ENCODE measurements at regions not wholly inside any gene's neighbourhood (a gene's known extent, or its start where the extent isn't known, plus 50 kb on each side); places are given as distances from the start of the nearest gene placed in this dataset.

GRCh38 chr12:107564946-107565345 lies 120.7 kb upstream of the PWP1 start:
- no peak for DNase-seq

DNA sequence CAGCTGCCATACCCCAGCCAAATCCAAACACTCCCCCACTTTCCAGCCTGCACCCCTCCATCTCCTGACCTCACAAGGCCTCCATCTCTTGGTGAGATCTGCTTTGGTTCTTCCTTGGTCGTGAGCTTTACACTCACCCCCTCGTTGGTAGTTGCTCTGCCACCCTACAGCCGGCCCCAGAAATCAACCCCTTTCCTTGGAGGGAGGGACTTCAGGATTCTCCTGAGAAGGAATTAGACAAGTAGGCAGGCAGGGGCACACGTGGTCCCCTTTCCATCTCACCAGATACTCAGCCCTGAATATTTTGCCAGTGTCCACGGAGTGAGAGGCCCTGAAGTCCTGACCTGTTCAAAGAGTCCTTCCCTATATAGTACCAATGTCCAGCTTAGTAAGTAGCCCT lies 120.0 kb upstream of the PWP1 start:
- no peak for DNase-seq

DNA sequence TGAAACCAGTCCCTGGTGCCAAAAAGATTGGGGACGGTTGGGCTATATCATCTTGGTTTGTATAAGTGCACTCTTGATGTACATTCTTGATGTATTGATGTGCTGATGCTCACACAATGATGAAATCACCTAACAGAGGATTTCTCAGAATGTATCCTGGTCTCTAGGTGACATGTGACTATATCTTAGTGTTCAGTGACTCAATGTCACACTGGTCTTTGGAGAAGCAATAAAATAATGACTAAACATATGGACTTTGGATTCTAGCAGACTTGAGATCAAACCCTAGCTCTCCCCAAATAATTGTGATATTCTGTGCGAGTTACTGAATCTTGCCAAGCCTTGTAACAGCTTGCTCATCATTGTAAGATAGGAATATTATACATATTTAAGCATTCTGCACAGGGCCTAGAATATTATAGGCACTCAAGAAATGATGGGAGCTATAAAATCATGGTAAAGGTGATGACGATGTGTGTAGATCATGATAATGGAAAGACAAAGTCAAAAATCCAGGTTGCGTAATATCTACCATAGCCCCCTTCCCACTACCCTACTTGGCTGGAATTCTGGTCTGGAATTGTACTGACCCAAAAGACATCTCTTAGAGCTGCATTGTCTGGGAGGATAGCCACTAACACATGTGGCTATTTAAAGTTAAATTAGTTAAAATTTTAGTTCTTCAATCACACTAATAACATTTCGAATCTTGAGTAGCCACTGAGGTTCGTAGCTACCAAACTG lies 117.6 kb upstream of the PWP1 start:
- no peak for DNase-seq

- no peak for DNase-seq
Measured at GRCh38 chr12:107568718-107569117, 116.9 kb upstream of the PWP1 start.

- DNase-seq = no peak
Measured at GRCh38 chr12:107570721-107571120, 114.9 kb upstream of the PWP1 start.

DNA sequence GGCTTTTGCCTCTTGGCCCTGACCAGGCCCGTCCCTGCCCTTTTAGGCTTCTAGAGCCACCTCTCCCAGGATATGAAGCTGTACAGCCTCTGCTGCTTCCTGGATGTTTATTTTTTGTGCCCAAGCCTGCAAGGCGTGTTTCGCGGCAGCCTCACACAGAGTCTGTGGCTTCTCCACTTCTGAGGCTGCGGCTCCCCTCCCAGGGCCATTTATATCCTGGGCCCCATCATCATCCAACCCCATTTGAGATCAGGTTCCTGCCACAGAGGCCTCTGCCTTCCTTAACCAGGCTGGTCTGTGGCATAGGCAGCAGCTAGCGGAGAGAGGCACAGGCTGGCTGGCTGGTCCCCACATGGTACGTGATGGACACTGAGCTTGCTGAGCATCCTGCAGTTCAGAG lies 114.1 kb upstream of the PWP1 start:
- DNase-seq = no peak

DNA sequence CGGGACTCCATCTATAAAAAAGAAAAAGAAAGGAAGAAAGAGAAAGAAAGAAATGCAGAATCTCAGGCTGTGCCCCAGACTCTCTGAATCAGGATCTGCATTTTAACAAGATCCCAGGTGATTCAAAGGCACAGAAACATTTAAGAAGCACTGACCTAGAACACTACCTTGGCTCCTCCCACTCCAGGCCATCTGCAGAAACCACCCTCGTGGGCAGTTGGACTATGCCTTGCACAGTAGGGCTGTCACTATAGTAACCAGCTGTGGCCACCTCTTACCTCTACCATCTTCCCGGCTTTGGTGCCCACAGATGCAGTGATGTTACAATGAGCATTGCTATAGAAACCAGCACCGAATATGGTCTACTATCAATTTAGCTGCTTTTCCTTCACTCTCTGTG lies 110.9 kb upstream of the PWP1 start:
- DNase-seq = no peak

DNA sequence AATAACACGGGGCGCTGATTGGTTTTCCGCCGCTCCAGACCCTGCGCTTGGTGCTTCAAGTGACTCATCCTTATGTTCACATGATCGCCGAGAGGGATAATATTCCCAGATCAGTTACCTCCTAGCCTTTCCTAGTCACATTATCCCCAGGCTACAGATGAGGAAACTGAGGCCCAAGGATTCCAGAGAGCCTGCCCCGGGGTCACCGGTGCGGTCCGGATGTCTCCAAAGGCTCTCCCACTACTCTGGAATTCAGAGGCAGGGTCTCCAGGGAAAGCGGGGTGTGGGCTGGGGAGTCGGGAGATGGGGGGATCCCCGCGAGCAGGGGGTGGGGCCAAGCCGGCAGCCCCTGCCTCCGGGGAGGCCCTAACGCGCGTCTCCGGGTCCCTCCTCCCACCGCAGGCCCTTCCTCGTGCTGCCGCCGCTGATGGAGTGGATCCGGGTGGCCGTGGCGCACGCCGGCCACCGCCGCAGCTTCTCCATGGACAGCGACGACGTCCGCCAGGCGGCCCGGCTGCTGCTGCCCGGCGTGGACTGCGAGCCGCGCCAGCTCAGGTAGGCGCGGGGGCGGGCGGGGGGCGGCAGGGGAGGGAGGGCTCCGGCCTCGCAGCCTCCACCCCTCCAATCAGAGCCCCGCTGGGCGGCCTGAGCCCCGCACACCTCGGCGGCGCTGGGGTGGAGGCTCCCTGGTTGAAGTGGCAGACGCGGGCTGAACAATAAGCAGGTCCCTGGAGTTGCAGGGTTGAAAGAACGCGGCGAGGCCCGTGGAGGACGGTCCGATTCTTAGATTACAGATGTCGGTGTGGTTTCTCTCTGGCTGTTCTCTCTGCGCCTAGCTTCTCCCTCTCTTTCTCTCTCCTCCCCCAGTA lies 104.6 kb upstream of the PWP1 start:
- DNase-seq = no peak

GRCh38 chr12:107581619-107582015 lies 104.0 kb upstream of the PWP1 start:
- no peak for DNase-seq

GRCh38 chr12:107583551-107583950 lies 102.0 kb upstream of the PWP1 start:
- no peak for DNase-seq

DNA sequence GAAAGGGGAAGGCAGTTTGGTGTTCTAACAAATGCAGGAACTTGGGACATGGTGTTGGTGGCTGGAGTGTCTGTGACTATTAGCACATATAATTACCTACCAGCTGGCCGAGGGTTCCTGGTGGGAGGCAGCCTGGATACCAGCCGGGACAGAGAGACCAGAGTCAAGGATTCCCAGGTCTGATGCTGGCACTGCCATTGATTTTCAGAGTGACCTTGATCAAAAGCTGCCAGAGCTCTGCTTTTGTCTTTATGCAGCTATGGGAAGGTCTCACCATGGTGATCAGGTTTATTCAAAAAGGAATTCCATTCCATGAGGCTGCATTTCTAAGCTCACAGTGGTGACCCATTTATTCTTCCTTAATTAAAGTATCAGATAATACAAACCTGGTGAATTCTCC lies 101.0 kb upstream of the PWP1 start:
- no peak for DNase-seq

DNA sequence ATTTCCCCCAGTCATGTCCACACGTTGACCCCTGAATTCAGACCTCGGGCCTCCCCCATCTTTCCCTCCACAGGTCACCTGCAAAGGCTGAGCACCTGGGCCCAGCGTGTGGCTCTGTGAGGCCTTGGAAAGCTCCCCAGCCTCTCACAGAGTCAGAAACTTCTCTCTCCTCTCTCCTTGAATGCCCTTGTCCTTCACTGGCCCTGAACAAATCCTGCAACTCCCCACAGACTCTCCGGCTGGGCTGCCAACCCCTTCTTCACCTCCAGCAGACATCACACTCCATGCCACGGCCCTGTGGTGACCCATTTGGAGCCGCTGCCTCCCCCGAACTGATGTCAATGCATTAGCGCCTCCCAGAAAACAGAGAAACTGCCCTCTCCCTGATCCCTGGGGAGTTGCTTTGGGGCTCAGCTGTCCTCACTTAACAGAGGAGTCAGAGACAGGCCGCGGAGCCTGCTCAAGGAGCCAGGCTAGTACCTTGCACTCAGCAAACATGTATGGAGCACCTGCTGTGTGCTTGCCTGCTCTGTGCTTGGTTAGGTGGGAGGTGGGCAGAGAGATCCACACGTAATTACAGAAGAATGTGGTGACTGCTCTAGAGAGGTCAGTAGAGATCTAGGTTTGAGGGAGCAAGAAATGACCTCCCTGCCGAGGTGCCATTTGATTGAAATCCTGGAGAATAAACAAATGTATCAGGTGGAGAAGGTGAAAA lies 99.2 kb upstream of the PWP1 start:
- DNase-seq = no peak

GRCh38 chr12:107590413-107590812 lies 95.2 kb upstream of the PWP1 start:
- no peak for DNase-seq

GRCh38 chr12:107590814-107591375 lies 94.7 kb upstream of the PWP1 start:
- no peak for DNase-seq

DNA sequence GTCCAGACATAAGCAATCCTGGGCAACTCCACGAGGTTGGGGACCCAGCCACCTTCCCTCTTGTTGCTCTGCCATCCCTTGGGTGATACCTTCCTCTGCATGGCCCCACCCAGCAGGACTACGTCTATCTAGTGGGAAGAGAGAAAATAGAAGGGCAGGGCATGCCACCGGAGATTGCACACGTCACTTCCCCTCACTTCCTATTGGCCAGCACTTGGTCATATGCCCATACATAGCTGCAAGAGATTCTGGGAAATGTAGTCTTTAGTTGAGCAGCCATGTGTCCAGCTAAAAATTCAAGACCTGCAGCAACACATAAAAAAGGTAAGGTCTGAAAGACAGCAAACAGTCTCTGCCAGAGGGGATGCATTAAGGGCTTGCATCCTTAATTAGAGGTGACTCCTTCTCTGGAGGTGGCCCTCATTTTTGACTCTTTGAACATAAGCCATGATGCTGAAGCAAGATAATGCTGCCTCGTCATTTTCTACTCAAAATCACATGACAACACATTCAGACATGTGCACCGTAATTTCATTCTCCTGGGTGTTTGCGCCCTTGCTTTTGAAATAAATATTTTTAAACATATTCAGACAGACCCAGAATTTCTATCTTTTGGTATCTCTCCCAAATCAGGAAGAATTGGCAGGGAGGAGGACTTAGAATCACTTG lies 91.8 kb upstream of the PWP1 start:
- DNase-seq = peak in 1 of 2 experiments; percentile 11

DNA sequence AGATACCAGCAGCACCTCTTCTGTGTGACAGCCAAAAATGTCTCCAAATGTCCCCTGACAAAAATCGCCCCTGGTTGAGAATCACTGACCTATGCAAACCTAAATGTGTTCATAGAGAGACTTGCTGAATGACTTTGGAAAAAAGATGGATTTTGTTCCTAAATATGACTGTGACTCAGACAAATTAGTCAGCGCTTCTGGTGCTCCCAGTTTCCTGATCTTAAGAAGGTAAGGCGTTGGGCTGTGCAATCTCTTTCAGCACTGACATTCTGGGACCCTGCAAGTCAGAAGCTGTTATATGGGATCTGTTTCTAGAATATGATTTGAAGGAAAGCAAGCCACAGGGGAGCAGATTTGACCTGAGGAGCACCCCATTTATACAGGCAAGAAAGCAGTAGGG lies 90.6 kb upstream of the PWP1 start:
- no peak for DNase-seq

DNA sequence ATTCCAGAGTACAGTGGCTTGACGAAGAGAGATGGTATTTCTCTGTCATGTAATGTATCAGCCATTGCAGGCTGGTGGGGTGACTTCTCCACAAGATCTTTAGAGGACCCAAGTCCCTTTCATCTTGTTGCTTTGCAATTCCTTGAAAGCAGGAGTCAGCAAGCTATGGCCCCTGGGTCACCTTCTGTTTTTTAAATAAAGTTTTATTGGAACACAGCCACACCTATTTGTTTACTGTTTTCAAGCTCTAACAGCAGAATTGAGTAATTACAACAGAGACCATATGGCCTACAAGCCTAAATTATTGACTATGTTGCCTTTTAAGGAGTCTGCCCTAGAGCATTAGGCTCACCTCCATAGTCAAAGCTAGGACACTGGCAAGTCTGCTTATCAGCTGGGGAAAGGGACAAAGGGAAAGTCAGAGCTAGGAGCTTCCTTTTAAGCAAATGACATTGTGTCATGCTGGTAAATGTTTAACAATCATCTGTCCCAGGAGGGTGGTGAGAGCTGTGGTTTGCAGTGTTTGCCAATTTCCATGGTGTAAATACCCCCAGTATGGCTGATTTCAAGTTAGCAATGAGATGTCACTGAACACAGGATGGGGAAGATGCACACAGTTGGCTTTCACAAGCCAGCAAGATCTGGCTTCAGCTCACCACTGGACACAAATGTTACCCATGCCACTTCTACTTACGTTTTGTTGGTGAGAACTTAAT lies 87.7 kb upstream of the PWP1 start:
- no peak for DNase-seq

GRCh38 chr12:107598906-107599305 lies 86.7 kb upstream of the PWP1 start:
- DNase-seq = no peak

DNA sequence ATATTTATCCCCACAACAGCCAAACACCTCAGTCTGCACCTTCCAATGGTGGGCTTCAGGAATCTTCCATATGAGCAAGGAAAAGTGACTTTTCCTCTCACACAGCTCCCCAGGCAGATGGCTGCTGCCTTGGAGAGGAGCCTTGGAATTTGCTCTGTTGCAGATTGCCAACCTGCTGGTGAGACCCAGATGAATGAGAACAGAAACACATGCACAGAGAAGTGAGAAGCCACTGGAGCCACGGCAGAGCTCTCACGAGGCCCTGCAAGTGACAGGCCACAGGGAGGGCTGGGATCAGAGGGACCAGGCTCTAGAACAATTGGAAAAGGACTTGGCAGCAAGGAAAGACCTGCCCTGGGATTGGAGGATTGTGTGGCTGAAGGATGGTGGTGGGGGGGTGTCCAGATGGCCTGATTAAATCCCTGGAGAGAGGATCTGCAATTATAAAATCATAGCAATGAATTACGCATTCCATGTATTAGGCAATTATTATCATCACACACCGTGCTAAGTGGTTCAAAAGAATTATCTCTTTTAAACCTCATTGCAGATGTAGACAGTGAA lies 84.9 kb upstream of the PWP1 start:
- DNase-seq = no peak

- DNase-seq = no peak
Measured at GRCh38 chr12:107602446-107602845, 83.2 kb upstream of the PWP1 start.

DNA sequence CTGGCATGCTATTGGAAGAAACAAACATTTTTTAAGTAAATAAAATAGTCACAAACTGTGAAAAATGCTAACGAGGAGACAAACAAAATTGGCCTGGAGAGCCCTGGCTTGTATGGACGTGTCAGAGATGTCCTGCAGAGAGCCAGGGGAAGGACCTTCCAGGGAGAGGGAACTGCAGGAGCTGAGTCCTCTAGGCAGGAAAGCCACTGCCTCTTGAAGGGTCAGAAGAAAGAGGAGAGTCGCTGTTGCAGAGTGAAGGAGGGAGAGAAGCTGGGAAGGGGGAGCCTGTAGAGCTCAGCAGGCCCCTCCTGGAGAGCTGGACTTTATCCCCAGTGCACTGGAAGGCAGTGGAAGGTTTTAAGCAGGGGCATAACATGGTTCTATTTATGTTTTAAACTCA lies 80.3 kb upstream of the PWP1 start:
- no peak for DNase-seq

Data from SW 1271 (cell line).